Panc1 (cell line): ENCODE measurements at regions not wholly inside any gene's neighbourhood (a gene's known extent, or its start where the extent isn't known, plus 50 kb on each side); places are given as distances from the start of the nearest gene placed in this dataset.

ENCODE experiments used
- ATAC-seq: fragments of 200-7000 bp; cut with Tn5 transposase; 2 replicates; pipeline ENCODE4 v1.9.1; 2020; ENCODE audit warnings: mild to moderate bottlenecking, moderate library complexity
- BruUV-seq: library from RNA; stranded (reverse); fragments of 400-500 nt; replicated peaks from 2 replicates; lab custom pipeline; 2021; lab: Mats Ljungman, UMichigan
- CTCF ChIA-PET: fragments of 300-600 bp; sonication (Branson Sonifier 250); formaldehyde crosslinking; loops from one replicate; lab custom pipeline; 2022; ENCODE audit warnings: antibody characterized with exemption; lab: Charles Lee
- POLR2A ChIA-PET: fragments of 300-600 bp; sonication (Branson Sonifier 250); formaldehyde crosslinking; loops from one replicate; lab custom pipeline; 2022; ENCODE audit warnings: antibody characterized with exemption; lab: Charles Lee
- DNase-seq: peaks from one replicate; pipeline ENCODE4 v3.0.0-alpha.2; 2010; ENCODE audit warnings: low read depth, low spot score
- H3K27ac ChIP-seq: 2 replicates; pipeline ENCODE4 v1.5.1; 2011; ENCODE audit warnings: mild to moderate bottlenecking, low read length, inconsistent platforms
- H3K27me3 ChIP-seq: fragments of 200-500 bp; sonication (Bioruptor generic); 2 replicates; pipeline ENCODE4 v1.6.0; 2014; ENCODE audit warnings: low read length, inconsistent platforms; ENCODE audit not compliant: control insufficient read depth, insufficient read depth
- H3K36me3 ChIP-seq: fragments of 200-500 bp; sonication (Bioruptor generic); 2 replicates; pipeline ENCODE4 v1.5.1; 2014; ENCODE audit warnings: inconsistent platforms, mild to moderate bottlenecking, low read length, moderate library complexity; ENCODE audit not compliant: control insufficient read depth, insufficient read depth
- H3K4me1 ChIP-seq: 2 replicates; pipeline ENCODE4 v1.5.1; 2011; ENCODE audit warnings: inconsistent platforms, mild to moderate bottlenecking, low read length, moderate library complexity; ENCODE audit not compliant: control insufficient read depth, insufficient read depth
- H3K4me3 ChIP-seq, 2 experiments: 2 replicates each; pipeline ENCODE4 v1.5.1; 2011 to 2012; ENCODE audit warnings: low read depth in 2 of 2, low read length in 2 of 2, mild to moderate bottlenecking in 2 of 2, inconsistent platforms in 1 of 2, moderate library complexity in 1 of 2
- H3K9me3 ChIP-seq: fragments of 200-500 bp; sonication (Bioruptor generic); 2 replicates; pipeline ENCODE4 v1.5.1; 2014; ENCODE audit warnings: low read depth, mild to moderate bottlenecking, inconsistent platforms, low read length, moderate library complexity; ENCODE audit not compliant: control insufficient read depth, insufficient read depth
- POLR2AphosphoS5 ChIP-seq: IDR thresholded peaks from 2 replicates; pipeline ENCODE4 v1.6.1; 2012; ENCODE audit warnings: mild to moderate bottlenecking, low read depth, low read length, moderate library complexity
- SIN3A ChIP-seq: IDR thresholded peaks from 2 replicates; pipeline ENCODE4 v1.6.1; 2012; ENCODE audit warnings: low read depth, mild to moderate bottlenecking, low read length, moderate library complexity, borderline replicate concordance; ENCODE audit not compliant: insufficient read depth
- TCF7L2 ChIP-seq: IDR thresholded peaks from 2 replicates; pipeline ENCODE4 v1.6.1; 2011; ENCODE audit warnings: mild to moderate bottlenecking, low read depth, low read length, inconsistent platforms
- in situ Hi-C: cut with HindIII; loops from 2 replicates; pipeline ENCODE4 v1.10.0; 2016; ENCODE audit warnings: low sequenced_read_pairs, low pct_unique_long_range_greater_than_20kb
- intact Hi-C: fragments of 100-400 bp; cut with micrococcal nuclease; formaldehyde crosslinking; loops from one replicate; pipeline ENCODE4 v1.10.0; 2022; ENCODE audit not compliant: unreplicated experiment
- TF ChIP-seq, protein P1 (sequence below), 2 experiments: IDR thresholded peaks; 2 replicates each; pipeline ENCODE4 v1.6.1; 2011 to 2012; ENCODE audit warnings: low read depth in 2 of 2, control low read depth in 1 of 2, low read length in 1 of 2, mild to moderate bottlenecking in 1 of 2, moderate library complexity in 1 of 2; ENCODE audit not compliant: insufficient read depth in 1 of 2
- TF ChIP-seq, protein P2 (sequence below): fragments of 450-650 bp; IDR thresholded peaks from 2 replicates; pipeline ENCODE4 v1.5.1; 2017; ENCODE audit warnings: mild to moderate bottlenecking

DNA sequence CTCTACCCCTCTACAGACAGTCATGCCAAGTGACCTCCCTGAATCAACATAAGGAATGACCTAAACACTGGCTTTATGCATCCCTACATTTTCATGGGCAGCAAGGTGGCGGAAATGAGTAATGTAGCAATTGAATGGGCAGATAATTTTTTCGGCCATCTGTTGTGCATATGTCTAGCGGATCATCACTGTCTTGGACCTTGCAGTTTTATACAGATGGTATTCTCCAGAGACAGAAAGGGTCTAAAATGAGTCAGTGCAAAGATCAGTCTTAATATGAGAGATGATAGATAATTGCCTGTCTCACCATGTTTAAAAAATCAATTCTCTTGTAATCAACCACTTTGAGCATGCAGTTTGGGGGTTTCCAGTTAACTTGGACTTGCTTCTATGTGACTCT lies 177.3 kb upstream of the DKK2 start:
- no peak overlapping the region for H3K27ac ChIP-seq
- TF ChIP-seq SIN3A (no peak), POLR2AphosphoS5 (no peak), TCF7L2 (no peak)
- TF ChIP-seq, protein P1, sequence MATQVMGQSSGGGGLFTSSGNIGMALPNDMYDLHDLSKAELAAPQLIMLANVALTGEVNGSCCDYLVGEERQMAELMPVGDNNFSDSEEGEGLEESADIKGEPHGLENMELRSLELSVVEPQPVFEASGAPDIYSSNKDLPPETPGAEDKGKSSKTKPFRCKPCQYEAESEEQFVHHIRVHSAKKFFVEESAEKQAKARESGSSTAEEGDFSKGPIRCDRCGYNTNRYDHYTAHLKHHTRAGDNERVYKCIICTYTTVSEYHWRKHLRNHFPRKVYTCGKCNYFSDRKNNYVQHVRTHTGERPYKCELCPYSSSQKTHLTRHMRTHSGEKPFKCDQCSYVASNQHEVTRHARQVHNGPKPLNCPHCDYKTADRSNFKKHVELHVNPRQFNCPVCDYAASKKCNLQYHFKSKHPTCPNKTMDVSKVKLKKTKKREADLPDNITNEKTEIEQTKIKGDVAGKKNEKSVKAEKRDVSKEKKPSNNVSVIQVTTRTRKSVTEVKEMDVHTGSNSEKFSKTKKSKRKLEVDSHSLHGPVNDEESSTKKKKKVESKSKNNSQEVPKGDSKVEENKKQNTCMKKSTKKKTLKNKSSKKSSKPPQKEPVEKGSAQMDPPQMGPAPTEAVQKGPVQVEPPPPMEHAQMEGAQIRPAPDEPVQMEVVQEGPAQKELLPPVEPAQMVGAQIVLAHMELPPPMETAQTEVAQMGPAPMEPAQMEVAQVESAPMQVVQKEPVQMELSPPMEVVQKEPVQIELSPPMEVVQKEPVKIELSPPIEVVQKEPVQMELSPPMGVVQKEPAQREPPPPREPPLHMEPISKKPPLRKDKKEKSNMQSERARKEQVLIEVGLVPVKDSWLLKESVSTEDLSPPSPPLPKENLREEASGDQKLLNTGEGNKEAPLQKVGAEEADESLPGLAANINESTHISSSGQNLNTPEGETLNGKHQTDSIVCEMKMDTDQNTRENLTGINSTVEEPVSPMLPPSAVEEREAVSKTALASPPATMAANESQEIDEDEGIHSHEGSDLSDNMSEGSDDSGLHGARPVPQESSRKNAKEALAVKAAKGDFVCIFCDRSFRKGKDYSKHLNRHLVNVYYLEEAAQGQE (IDR thresholded peaks at IDR 0.05; ENCODE audit: insufficient read depth in 1 of 2, low read depth in 2 of 2, low read length in 1 of 2), result no peak
- TF ChIP-seq, protein P2, sequence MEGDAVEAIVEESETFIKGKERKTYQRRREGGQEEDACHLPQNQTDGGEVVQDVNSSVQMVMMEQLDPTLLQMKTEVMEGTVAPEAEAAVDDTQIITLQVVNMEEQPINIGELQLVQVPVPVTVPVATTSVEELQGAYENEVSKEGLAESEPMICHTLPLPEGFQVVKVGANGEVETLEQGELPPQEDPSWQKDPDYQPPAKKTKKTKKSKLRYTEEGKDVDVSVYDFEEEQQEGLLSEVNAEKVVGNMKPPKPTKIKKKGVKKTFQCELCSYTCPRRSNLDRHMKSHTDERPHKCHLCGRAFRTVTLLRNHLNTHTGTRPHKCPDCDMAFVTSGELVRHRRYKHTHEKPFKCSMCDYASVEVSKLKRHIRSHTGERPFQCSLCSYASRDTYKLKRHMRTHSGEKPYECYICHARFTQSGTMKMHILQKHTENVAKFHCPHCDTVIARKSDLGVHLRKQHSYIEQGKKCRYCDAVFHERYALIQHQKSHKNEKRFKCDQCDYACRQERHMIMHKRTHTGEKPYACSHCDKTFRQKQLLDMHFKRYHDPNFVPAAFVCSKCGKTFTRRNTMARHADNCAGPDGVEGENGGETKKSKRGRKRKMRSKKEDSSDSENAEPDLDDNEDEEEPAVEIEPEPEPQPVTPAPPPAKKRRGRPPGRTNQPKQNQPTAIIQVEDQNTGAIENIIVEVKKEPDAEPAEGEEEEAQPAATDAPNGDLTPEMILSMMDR, result no peak
- POLR2A ChIA-PET, result no interaction called here
- in situ Hi-C loops, result no loop called here
- intact Hi-C loops, result no loop called here
- DNase-seq (no peak), ATAC-seq (no peak)
- H3K36me3 ChIP-seq, result no peaks in the 10 kb centered on the region
- no peaks in the 10 kb centered on the region for H3K9me3 ChIP-seq
- BruUV-seq, result no TSS peak
- CTCF ChIA-PET, result no interaction called here
- H3K4me1 ChIP-seq, result no peaks in the 10 kb centered on the region
- H3K27me3 ChIP-seq, result no peaks in the 10 kb centered on the region
- H3K4me3 ChIP-seq, result no peak overlapping the region

DNA sequence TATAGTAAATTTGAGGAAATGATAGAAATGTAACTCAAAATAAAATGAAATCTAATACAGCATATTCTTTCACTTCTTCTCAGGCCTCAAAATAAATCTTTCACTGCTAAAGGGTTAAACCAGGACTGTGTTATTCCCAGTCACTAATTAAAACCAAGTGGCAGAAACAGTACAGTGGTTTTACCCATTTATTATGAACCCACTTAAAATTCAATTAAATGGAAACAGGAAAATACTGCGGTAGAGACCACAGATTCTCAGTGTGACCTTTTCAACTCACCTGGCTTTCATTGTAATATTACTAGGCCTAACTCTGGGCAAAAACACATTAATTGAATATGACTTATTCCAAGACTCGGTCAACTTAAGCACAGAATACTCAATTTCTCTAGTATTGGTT lies 176.5 kb upstream of the DKK2 start:
- H3K9me3 ChIP-seq, result no peaks in the 10 kb centered on the region
- intact Hi-C loops (no loop called here), in situ Hi-C loops (no loop called here)
- no peak for ATAC-seq
- H3K27me3 ChIP-seq, result no peaks in the 10 kb centered on the region
- no TSS peak for BruUV-seq
- TF ChIP-seq TCF7L2 (no peak), SIN3A (no peak)
- TF ChIP-seq, protein P1 (IDR thresholded peaks at IDR 0.05; ENCODE audit: insufficient read depth in 1 of 2, low read depth in 2 of 2, low read length in 1 of 2), result no peak
- TF ChIP-seq, protein P2, result no peak
- CTCF ChIA-PET, result no interaction called here
- POLR2A ChIA-PET, result no interaction called here
- H3K27ac ChIP-seq, result no peak overlapping the region
- H3K4me3 ChIP-seq, result no peak overlapping the region
- no peaks in the 10 kb centered on the region for H3K36me3 ChIP-seq
- DNase-seq, result no peak
- no peaks in the 10 kb centered on the region for H3K4me1 ChIP-seq
